OCI-LY7 (cell line): ENCODE measurements at regions not wholly inside any gene's neighbourhood (a gene's known extent, or its start where the extent isn't known, plus 50 kb on each side); places are given as distances from the start of the nearest gene placed in this dataset.

ENCODE experiments used
- BruUV-seq: library from RNA; stranded (reverse); fragments of 400-500 nt; replicated peaks from 2 replicates; lab custom pipeline; 2021; lab: Mats Ljungman, UMichigan
- CTCF ChIA-PET: fragments of 300-600 bp; sonication (Branson Sonifier 250); formaldehyde crosslinking; loops from one replicate; lab custom pipeline; 2022; ENCODE audit warnings: antibody characterized with exemption; ENCODE audit not compliant: unreplicated experiment; lab: Charles Lee
- POLR2A ChIA-PET: fragments of 300-600 bp; sonication (Branson Sonifier 250); formaldehyde crosslinking; loops from one replicate; lab custom pipeline; 2022; ENCODE audit warnings: antibody characterized with exemption; lab: Charles Lee
- DNase-seq: peaks from one replicate; pipeline ENCODE4 v3.0.0-alpha.2; 2015; ENCODE audit warnings: low spot score
- H2AFZ ChIP-seq: fragments of 200-600 bp; sonication (generic), shearing (Covaris generic); 2 replicates; pipeline ENCODE4 v1.6.1; 2014; ENCODE audit warnings: mild to moderate bottlenecking, antibody characterized with exemption, low read length, moderate library complexity
- H3K27ac ChIP-seq: fragments of 200-600 bp; sonication (generic); 2 replicates; pipeline ENCODE4 v1.5.1; 2014; ENCODE audit warnings: mixed run types, low read depth, mild to moderate bottlenecking, moderate library complexity, low read length, inconsistent platforms; ENCODE audit not compliant: poor library complexity, severe bottlenecking
- H3K36me3 ChIP-seq: fragments of 200-600 bp; sonication (generic); 2 replicates; pipeline ENCODE4 v1.6.1; 2014; ENCODE audit warnings: mild to moderate bottlenecking, antibody characterized with exemption, low read length, moderate library complexity, mixed read lengths; ENCODE audit not compliant: insufficient read depth
- H3K4me1 ChIP-seq: fragments of 200-600 bp; sonication (generic); 2 replicates; pipeline ENCODE4 v1.5.1; 2014; ENCODE audit warnings: mild to moderate bottlenecking, low read length; ENCODE audit not compliant: insufficient read depth, poor library complexity, severe bottlenecking
- H3K4me2 ChIP-seq: fragments of 200-600 bp; sonication (generic); 2 replicates; pipeline ENCODE4 v1.6.1; 2014; ENCODE audit warnings: mild to moderate bottlenecking, low read length
- H3K4me3 ChIP-seq: fragments of 200-600 bp; sonication (generic); 2 replicates; pipeline ENCODE4 v1.5.1; 2014; ENCODE audit warnings: mild to moderate bottlenecking, low read depth, low read length; ENCODE audit not compliant: poor library complexity, severe bottlenecking
- H3K79me2 ChIP-seq: fragments of 200-600 bp; sonication (generic); 2 replicates; pipeline ENCODE4 v1.6.1; 2016; ENCODE audit warnings: low read depth, mild to moderate bottlenecking, low read length, moderate library complexity, mixed read lengths; ENCODE audit not compliant: insufficient read depth
- H3K9me2 ChIP-seq: fragments of 200-600 bp; sonication (generic); 2 replicates; pipeline ENCODE4 v1.6.1; 2016; ENCODE audit warnings: mild to moderate bottlenecking, low read length, mixed read lengths; ENCODE audit not compliant: insufficient read depth
- H3K9me3 ChIP-seq: fragments of 200-600 bp; sonication (generic); 2 replicates; pipeline ENCODE4 v1.6.1; 2014; ENCODE audit warnings: mild to moderate bottlenecking, mixed run types, low read length, mixed read lengths
- H4K20me1 ChIP-seq: fragments of 200-600 bp; sonication (generic); 2 replicates; pipeline ENCODE4 v1.6.1; 2014; ENCODE audit warnings: mild to moderate bottlenecking, antibody characterized with exemption, low read length, moderate library complexity, mixed read lengths; ENCODE audit not compliant: insufficient read depth
- CTCF ChIP-seq: fragments of 200-600 bp; sonication (generic); conservative IDR thresholded peaks from 2 replicates; pipeline ENCODE4 v1.5.1; 2014; ENCODE audit warnings: mild to moderate bottlenecking, antibody characterized with exemption, low read length, moderate library complexity, mixed read lengths
- EZH2phosphoT487 ChIP-seq: fragments of 200-600 bp; sonication (generic); IDR thresholded peaks from 2 replicates; pipeline ENCODE4 v1.6.1; 2018; ENCODE audit warnings: low read depth, borderline replicate concordance, mild to moderate bottlenecking, mixed run types, antibody characterized with exemption, low read length, moderate library complexity, mixed read lengths
- intact Hi-C: fragments of 100-400 bp; cut with micrococcal nuclease; formaldehyde crosslinking; loops from one replicate; pipeline ENCODE4 v1.10.0; 2022; ENCODE audit not compliant: unreplicated experiment

GRCh38 chr2:144681389-144681788, 161.5 kb upstream of the ZEB2 start:
- H3K9me3 ChIP-seq = no peaks in the 10 kb centered on the region

GRCh38 chr2:144679942-144680341, 160.0 kb upstream of the ZEB2 start:
- Histone ChIP-seq H4K20me1 (no peaks in the 10 kb centered on the region), H3K27ac (no peak overlapping the region), H3K36me3 (no peaks in the 10 kb centered on the region), H3K79me2 (no peaks in the 10 kb centered on the region), H3K9me3 (no peaks in the 10 kb centered on the region), H3K9me2 (no peaks in the 10 kb centered on the region), H2AFZ (peak overlapping the region; percentile 84; the same call in 1 of the 2 replicates), H3K4me1 (peaks cover 73% of the 10 kb centered on the region), H3K4me3 (no peak overlapping the region), H3K4me2 (peak overlapping the region; percentile 39)
- TF ChIP-seq EZH2phosphoT487 (no peak), CTCF (no peak)
- CTCF ChIA-PET = no interaction called here
- no peak for DNase-seq
- intact Hi-C loops = no loop called here
- no TSS peak for BruUV-seq
- POLR2A ChIA-PET = interaction anchor here (0.6 to 7.3 kb wide), 3 partner anchors 11 to 1530 kb away, joined by 3 to 80 read pairs (median 4); no protein-coding TSS in a partner anchor

More at GRCh38 chr2:144681389-144681788, 161.5 kb upstream of the ZEB2 start:
- Histone ChIP-seq H2AFZ (peak overlapping the region; percentile 30; the same call in 1 of the 2 replicates), H4K20me1 (no peaks in the 10 kb centered on the region), H3K9me2 (no peaks in the 10 kb centered on the region), H3K27ac (no peak overlapping the region), H3K79me2 (no peaks in the 10 kb centered on the region), H3K36me3 (no peaks in the 10 kb centered on the region), H3K4me1 (peaks cover 78% of the 10 kb centered on the region), H3K4me2 (no peak overlapping the region), H3K4me3 (no peak overlapping the region)
- TF ChIP-seq EZH2phosphoT487 = no peak
- TF ChIP-seq CTCF = no peak
- no peak for DNase-seq
- intact Hi-C loops = no loop called here
- CTCF ChIA-PET = interaction anchor here (1.2 kb wide), 1 partner anchor 11 kb away, joined by 3 read pairs; no protein-coding TSS in a partner anchor
- BruUV-seq = no TSS peak
- POLR2A ChIA-PET = interaction anchor here (0.7 to 7.3 kb wide), 7 partner anchors 12 to 731 kb away, joined by 3 to 80 read pairs (median 4); no protein-coding TSS in a partner anchor

- no peaks in the 10 kb centered on the region for H3K36me3 ChIP-seq
- H3K4me1 ChIP-seq = peaks cover 67% of the 10 kb centered on the region
- ChIA-PET CTCF (no interaction called here), POLR2A (interaction anchor here (0.5 to 7.3 kb wide), 10 partner anchors 9 to 155 kb away, joined by 3 to 80 read pairs (median 3); no protein-coding TSS in a partner anchor)
- no peak overlapping the region for H3K4me3 ChIP-seq
- peak overlapping the region; percentile 84 for H2AFZ ChIP-seq
- H3K27ac ChIP-seq = peak overlapping the region; percentile 21
- TF ChIP-seq CTCF (no peak), EZH2phosphoT487 (no peak)
- no TSS peak for BruUV-seq
- no peaks in the 10 kb centered on the region for H3K9me3 ChIP-seq
- no peaks in the 10 kb centered on the region for H3K79me2 ChIP-seq
- H3K4me2 ChIP-seq = peak overlapping the region; percentile 39
- peak; percentile 58 for DNase-seq
- intact Hi-C loops = no loop called here
- H3K9me2 ChIP-seq = no peaks in the 10 kb centered on the region
- H4K20me1 ChIP-seq = no peaks in the 10 kb centered on the region
Measured at GRCh38 chr2:144678736-144679135, 158.8 kb upstream of the ZEB2 start.
